BLaER1 (cell line): ENCODE measurements at regions not wholly inside any gene's neighbourhood (a gene's known extent, or its start where the extent isn't known, plus 50 kb on each side); places are given as distances from the start of the nearest gene placed in this dataset.
A peak's percentile ranks its signal among the peaks of the same experiment; 100 is the strongest.

Source experiments
- H3K27ac ChIP-seq: shearing (Covaris generic); formaldehyde crosslinking; 2 replicates; pipeline ENCODE4 v1.8.1; 2022
- H3K27me3 ChIP-seq: shearing (Covaris generic); formaldehyde crosslinking; 2 replicates; pipeline ENCODE4 v1.8.1; 2022
- H3K36me3 ChIP-seq: shearing (Covaris generic); formaldehyde crosslinking; 2 replicates; pipeline ENCODE4 v1.8.1; 2022
- H3K4me1 ChIP-seq: shearing (Covaris generic); formaldehyde crosslinking; 2 replicates; pipeline ENCODE4 v1.8.1; 2022
- H3K4me2 ChIP-seq: shearing (Covaris generic); formaldehyde crosslinking; 2 replicates; pipeline ENCODE4 v1.8.1; 2022
- H3K4me3 ChIP-seq: shearing (Covaris generic); formaldehyde crosslinking; 2 replicates; pipeline ENCODE4 v1.8.1; 2022
- H3K9ac ChIP-seq: shearing (Covaris generic); formaldehyde crosslinking; 2 replicates; pipeline ENCODE4 v1.8.1; 2022
- H3K9me3 ChIP-seq: shearing (Covaris generic); formaldehyde crosslinking; 2 replicates; pipeline ENCODE4 v1.8.1; 2022
- H4K20me1 ChIP-seq: shearing (Covaris generic); formaldehyde crosslinking; 2 replicates; pipeline ENCODE4 v1.8.1; 2022
- Cebpa-rat ChIP-seq: shearing (Covaris generic); IDR thresholded peaks from 2 replicates; pipeline ENCODE4 v1.8.1; 2022

DNA sequence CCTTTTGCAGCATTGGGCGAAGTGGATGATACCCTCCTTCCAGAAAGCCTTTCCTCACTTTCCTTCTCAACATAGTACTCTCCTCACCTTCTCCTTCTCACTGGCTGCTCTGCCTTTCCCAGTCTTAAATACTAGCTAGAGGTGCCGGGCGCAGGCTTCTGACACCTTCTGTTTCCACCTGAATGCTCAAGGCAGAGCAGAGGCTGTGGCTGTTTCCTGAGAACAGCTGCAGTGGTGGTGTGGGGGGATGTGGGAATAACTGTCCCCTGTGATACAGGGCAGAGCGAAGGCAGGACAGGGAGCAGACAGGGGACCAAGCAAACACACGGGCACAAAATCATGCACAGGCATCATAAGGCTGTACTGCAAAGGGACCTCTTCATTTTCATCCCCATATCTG is 303.1 kb downstream of the SS18 start:
- Histone ChIP-seq H4K20me1 (no peaks in the 10 kb centered on the region), H3K4me2 (peak overlapping the region; percentile 23; the same call in 1 of the 2 replicates), H3K9me3 (no peaks in the 10 kb centered on the region), H3K36me3 (no peaks in the 10 kb centered on the region), H3K27ac (no peak overlapping the region), H3K4me3 (no peak overlapping the region), H3K27me3 (no peaks in the 10 kb centered on the region), H3K9ac (no peak overlapping the region), H3K4me1 (peaks cover 7% of the 10 kb centered on the region)
- no peak for TF ChIP-seq Cebpa-rat

- no peaks in the 10 kb centered on the region for H3K36me3 ChIP-seq
- H3K4me2 ChIP-seq = no peak overlapping the region
- no peaks in the 10 kb centered on the region for H4K20me1 ChIP-seq
- H3K27ac ChIP-seq = no peak overlapping the region
- no peaks in the 10 kb centered on the region for H3K27me3 ChIP-seq
- H3K9ac ChIP-seq = no peak overlapping the region
- H3K4me3 ChIP-seq = no peak overlapping the region
- no peaks in the 10 kb centered on the region for H3K9me3 ChIP-seq
- no peak for TF ChIP-seq Cebpa-rat
- peaks cover 7% of the 10 kb centered on the region for H3K4me1 ChIP-seq
These were observed 303.7 kb downstream of the SS18 start for GRCh38 chr18:25786758-25787157.

- H3K36me3 ChIP-seq = no peaks in the 10 kb centered on the region
- H3K27me3 ChIP-seq = no peaks in the 10 kb centered on the region
- no peaks in the 10 kb centered on the region for H3K9me3 ChIP-seq
- no peak overlapping the region for H3K9ac ChIP-seq
- no peaks in the 10 kb centered on the region for H3K4me1 ChIP-seq
- H3K27ac ChIP-seq = no peak overlapping the region
- no peak for TF ChIP-seq Cebpa-rat
- no peaks in the 10 kb centered on the region for H4K20me1 ChIP-seq
- H3K4me2 ChIP-seq = no peak overlapping the region
- no peak overlapping the region for H3K4me3 ChIP-seq
These were observed 310.3 kb downstream of the SS18 start for GRCh38 chr18:25780105-25780504.

- Histone ChIP-seq H3K9ac (no peak overlapping the region), H4K20me1 (no peaks in the 10 kb centered on the region), H3K4me1 (no peaks in the 10 kb centered on the region), H3K4me3 (no peak overlapping the region), H3K9me3 (peaks cover 7% of the 10 kb centered on the region; the same call in 1 of the 2 replicates), H3K27ac (no peak overlapping the region), H3K4me2 (no peak overlapping the region), H3K27me3 (no peaks in the 10 kb centered on the region), H3K36me3 (no peaks in the 10 kb centered on the region)
- no peak for TF ChIP-seq Cebpa-rat
These were observed 318.6 kb downstream of the SS18 start for GRCh38 chr18:25771796-25772195.

DNA sequence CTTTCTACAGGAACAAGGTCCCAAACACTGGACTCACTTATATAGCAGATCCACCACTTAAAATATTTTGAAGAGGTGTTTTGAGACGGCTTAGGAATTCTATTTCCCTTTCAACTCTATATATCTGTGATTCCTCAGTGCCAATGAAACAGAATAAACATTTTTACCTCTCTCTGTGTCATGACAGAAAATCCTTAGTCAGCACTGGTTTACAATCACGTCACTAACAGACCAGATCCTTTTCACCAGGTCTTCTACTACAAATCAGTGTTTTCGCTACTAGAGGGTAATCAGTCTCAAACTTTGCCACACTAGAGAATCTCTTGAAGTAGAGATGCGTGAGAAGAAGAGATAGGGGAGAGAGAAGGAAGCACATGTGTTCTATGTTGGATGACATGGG is 325.6 kb downstream of the SS18 start:
- H4K20me1 ChIP-seq = no peaks in the 10 kb centered on the region
- no peak overlapping the region for H3K4me3 ChIP-seq
- no peak overlapping the region for H3K9ac ChIP-seq
- no peaks in the 10 kb centered on the region for H3K27me3 ChIP-seq
- H3K9me3 ChIP-seq = peaks cover 7% of the 10 kb centered on the region; the same call in 1 of the 2 replicates
- no peaks in the 10 kb centered on the region for H3K36me3 ChIP-seq
- TF ChIP-seq Cebpa-rat = no peak
- no peak overlapping the region for H3K4me2 ChIP-seq
- H3K4me1 ChIP-seq = no peaks in the 10 kb centered on the region
- H3K27ac ChIP-seq = no peak overlapping the region

- Histone ChIP-seq H3K4me3 (no peak overlapping the region), H3K4me2 (no peak overlapping the region), H3K36me3 (no peaks in the 10 kb centered on the region), H3K9me3 (no peaks in the 10 kb centered on the region), H3K27ac (no peak overlapping the region), H3K4me1 (no peaks in the 10 kb centered on the region), H4K20me1 (no peaks in the 10 kb centered on the region), H3K9ac (no peak overlapping the region), H3K27me3 (no peaks in the 10 kb centered on the region)
- no peak for TF ChIP-seq Cebpa-rat
These were observed 331.3 kb downstream of the SS18 start for GRCh38 chr18:25759111-25759510.

- Histone ChIP-seq H4K20me1 (no peaks in the 10 kb centered on the region), H3K4me2 (no peak overlapping the region), H3K9me3 (no peaks in the 10 kb centered on the region), H3K36me3 (no peaks in the 10 kb centered on the region), H3K4me1 (peaks cover 12% of the 10 kb centered on the region), H3K9ac (no peak overlapping the region), H3K27me3 (no peaks in the 10 kb centered on the region), H3K4me3 (no peak overlapping the region), H3K27ac (no peak overlapping the region)
- no peak for TF ChIP-seq Cebpa-rat
These were observed 346.7 kb downstream of the SS18 start for GRCh38 chr18:25743646-25744151.

GRCh38 chr18:25739376-25739775 is 351.0 kb downstream of the SS18 start:
- no peaks in the 10 kb centered on the region for H3K27me3 ChIP-seq
- no peak overlapping the region for H3K4me3 ChIP-seq
- no peaks in the 10 kb centered on the region for H3K36me3 ChIP-seq
- H3K9me3 ChIP-seq = no peaks in the 10 kb centered on the region
- H3K27ac ChIP-seq = no peak overlapping the region
- no peaks in the 10 kb centered on the region for H4K20me1 ChIP-seq
- H3K9ac ChIP-seq = no peak overlapping the region
- peaks cover 24% of the 10 kb centered on the region for H3K4me1 ChIP-seq
- TF ChIP-seq Cebpa-rat = no peak
- H3K4me2 ChIP-seq = no peak overlapping the region

DNA sequence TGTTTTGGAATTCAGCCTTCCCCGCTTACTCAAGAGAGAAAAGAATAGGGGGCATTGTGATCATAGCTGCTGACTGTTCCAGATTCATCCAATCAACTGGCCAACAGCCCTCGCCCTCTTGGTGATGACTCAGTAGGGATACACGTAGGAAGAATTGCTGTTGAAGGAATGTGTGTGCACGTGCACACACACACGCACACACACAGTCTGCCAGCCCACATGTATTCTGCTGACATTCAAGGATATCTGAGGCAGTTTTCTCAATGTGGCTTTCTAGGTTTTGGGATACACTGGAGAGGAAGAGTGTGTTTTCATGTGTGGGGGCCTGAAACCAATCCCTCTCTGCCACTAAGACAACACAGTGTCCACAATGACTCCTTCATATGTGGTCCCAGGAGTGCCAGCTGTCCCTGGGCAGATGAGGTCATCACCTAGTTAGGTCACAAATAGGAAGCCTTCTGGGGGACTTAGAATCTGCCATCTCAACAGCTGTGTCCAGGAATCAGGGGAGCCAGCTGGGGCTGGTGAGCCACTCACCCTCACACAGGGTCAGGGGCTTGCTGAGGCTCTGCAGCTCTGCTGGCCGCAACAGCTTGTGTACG is 352.6 kb downstream of the SS18 start:
- no peak for TF ChIP-seq Cebpa-rat
- H3K9me3 ChIP-seq = no peaks in the 10 kb centered on the region
- no peak overlapping the region for H3K4me2 ChIP-seq
- no peak overlapping the region for H3K27ac ChIP-seq
- no peak overlapping the region for H3K4me3 ChIP-seq
- H3K9ac ChIP-seq = no peak overlapping the region
- no peaks in the 10 kb centered on the region for H3K36me3 ChIP-seq
- no peaks in the 10 kb centered on the region for H4K20me1 ChIP-seq
- no peaks in the 10 kb centered on the region for H3K27me3 ChIP-seq
- H3K4me1 ChIP-seq = peaks cover 24% of the 10 kb centered on the region

- Histone ChIP-seq H4K20me1 (no peaks in the 10 kb centered on the region), H3K27me3 (no peaks in the 10 kb centered on the region), H3K4me1 (peaks cover 24% of the 10 kb centered on the region), H3K4me3 (no peak overlapping the region), H3K9ac (no peak overlapping the region), H3K9me3 (no peaks in the 10 kb centered on the region), H3K4me2 (no peak overlapping the region), H3K36me3 (no peaks in the 10 kb centered on the region), H3K27ac (no peak overlapping the region)
- no peak for TF ChIP-seq Cebpa-rat
These were observed 353.9 kb downstream of the SS18 start for GRCh38 chr18:25736516-25736915.

DNA sequence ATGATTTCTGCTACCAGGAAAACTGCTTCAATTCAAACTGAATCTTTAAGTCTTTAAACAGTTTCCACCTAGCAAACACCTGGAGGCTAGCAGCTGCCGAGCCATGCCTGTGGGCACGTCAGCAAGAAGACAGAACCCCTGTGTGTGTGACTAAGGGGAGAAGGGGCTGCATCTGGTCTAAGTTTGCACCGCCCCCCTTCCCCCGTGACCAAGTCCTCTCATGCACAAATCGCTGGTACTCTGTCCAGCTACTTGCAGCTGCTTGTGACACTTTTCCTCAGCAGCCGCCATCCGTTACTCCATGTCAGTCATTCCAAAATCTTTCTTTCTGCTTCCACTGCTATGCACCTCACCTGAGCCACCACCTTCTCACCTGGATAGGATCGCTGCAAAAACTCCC is 355.0 kb downstream of the SS18 start:
- peaks cover 24% of the 10 kb centered on the region for H3K4me1 ChIP-seq
- no peaks in the 10 kb centered on the region for H4K20me1 ChIP-seq
- no peaks in the 10 kb centered on the region for H3K27me3 ChIP-seq
- H3K36me3 ChIP-seq = no peaks in the 10 kb centered on the region
- H3K4me3 ChIP-seq = no peak overlapping the region
- no peak overlapping the region for H3K4me2 ChIP-seq
- H3K9me3 ChIP-seq = no peaks in the 10 kb centered on the region
- no peak overlapping the region for H3K9ac ChIP-seq
- H3K27ac ChIP-seq = no peak overlapping the region
- TF ChIP-seq Cebpa-rat = no peak
